SK-N-SH (cell line): ENCODE measurements at regions not wholly inside any gene's neighbourhood (a gene's known extent, or its start where the extent isn't known, plus 50 kb on each side); places are given as distances from the start of the nearest gene placed in this dataset.

Source experiments
- CHD2 ChIP-seq: fragments of 150-350 bp; IDR thresholded peaks from 2 replicates; pipeline ENCODE4 v1.6.1; 2018; ENCODE audit warnings: low read length; ENCODE audit not compliant: partially characterized antibody
- ELF1 ChIP-seq: IDR thresholded peaks from 2 replicates; pipeline ENCODE4 v1.4.0; 2012
- EP300 ChIP-seq, 2 experiments: IDR thresholded peaks; 2 replicates each; pipeline versions ENCODE4 v1.4.0 to v1.6.1; 2012; ENCODE audit warnings: borderline replicate concordance in 1 of 2, low read depth in 1 of 2, low read length in 1 of 2
- NFIC ChIP-seq: IDR thresholded peaks from 2 replicates; pipeline ENCODE4 v1.4.0; 2012; ENCODE audit warnings: borderline replicate concordance
- RAD21 ChIP-seq: IDR thresholded peaks from 2 replicates; pipeline ENCODE4 v1.6.1; 2012; ENCODE audit warnings: mild to moderate bottlenecking, low read length
- RCOR1 ChIP-seq: fragments of 150-350 bp; IDR thresholded peaks from 2 replicates; pipeline ENCODE4 v1.6.1; 2017; ENCODE audit warnings: antibody characterized with exemption, low read length
- RFX5 ChIP-seq: IDR thresholded peaks from 2 replicates; pipeline ENCODE4 v1.6.1; 2012; ENCODE audit warnings: mild to moderate bottlenecking, improper control_type of control experiment, low read length
- RXRA ChIP-seq: IDR thresholded peaks from 2 replicates; pipeline ENCODE4 v1.4.0; 2012; ENCODE audit warnings: low read depth, mild to moderate bottlenecking, borderline replicate concordance
- TAF1 ChIP-seq: IDR thresholded peaks from 2 replicates; pipeline ENCODE4 v1.6.1; 2012; ENCODE audit warnings: low read depth, mild to moderate bottlenecking, low read length, moderate library complexity, borderline replicate concordance
- TCF12 ChIP-seq: IDR thresholded peaks from 2 replicates; pipeline ENCODE4 v1.4.0; 2012
- YY1 ChIP-seq: IDR thresholded peaks from 2 replicates; pipeline ENCODE4 v1.4.0; 2012; ENCODE audit warnings: low read depth, mild to moderate bottlenecking
- TF ChIP-seq, protein P1 (sequence below): fragments of 200-600 bp; sonication (generic); IDR thresholded peaks from 2 replicates; pipeline ENCODE4 v1.6.1; 2017; ENCODE audit warnings: antibody characterized with exemption, mild to moderate bottlenecking, moderate library complexity

DNA sequence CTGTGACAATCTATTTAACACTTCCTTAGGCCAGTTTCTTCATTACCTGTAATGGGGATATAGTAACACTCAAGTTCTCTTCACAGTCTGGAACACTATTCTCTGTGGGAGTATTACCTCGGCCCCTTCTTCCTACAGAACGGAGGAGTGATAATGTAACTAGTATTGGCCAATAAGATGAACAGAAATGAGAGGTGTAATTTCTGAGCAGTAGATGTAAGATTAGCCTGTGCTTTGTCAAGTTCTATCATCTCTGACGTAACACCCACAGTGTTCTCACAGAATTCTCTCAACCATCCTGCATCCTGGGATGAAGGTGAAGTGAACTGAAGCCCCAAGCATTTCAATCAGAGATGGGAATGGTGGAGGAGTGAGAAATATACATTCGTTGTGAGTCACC lies 65.2 kb upstream of the TOP3B start:
- TF ChIP-seq, protein P1, sequence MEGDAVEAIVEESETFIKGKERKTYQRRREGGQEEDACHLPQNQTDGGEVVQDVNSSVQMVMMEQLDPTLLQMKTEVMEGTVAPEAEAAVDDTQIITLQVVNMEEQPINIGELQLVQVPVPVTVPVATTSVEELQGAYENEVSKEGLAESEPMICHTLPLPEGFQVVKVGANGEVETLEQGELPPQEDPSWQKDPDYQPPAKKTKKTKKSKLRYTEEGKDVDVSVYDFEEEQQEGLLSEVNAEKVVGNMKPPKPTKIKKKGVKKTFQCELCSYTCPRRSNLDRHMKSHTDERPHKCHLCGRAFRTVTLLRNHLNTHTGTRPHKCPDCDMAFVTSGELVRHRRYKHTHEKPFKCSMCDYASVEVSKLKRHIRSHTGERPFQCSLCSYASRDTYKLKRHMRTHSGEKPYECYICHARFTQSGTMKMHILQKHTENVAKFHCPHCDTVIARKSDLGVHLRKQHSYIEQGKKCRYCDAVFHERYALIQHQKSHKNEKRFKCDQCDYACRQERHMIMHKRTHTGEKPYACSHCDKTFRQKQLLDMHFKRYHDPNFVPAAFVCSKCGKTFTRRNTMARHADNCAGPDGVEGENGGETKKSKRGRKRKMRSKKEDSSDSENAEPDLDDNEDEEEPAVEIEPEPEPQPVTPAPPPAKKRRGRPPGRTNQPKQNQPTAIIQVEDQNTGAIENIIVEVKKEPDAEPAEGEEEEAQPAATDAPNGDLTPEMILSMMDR: no peak
- TF ChIP-seq TAF1 (no peak), YY1 (no peak), ELF1 (no peak), RAD21 (no peak), RXRA (no peak), NFIC (no peak), TCF12 (no peak), CHD2 (no peak), RFX5 (no peak), EP300 (IDR thresholded peaks at IDR 0.05; ENCODE audit: borderline replicate concordance in 1 of 2, low read depth in 1 of 2, low read length in 1 of 2) (no peak), RCOR1 (no peak)
